Stomach (tissue), 4 donors: ENCODE measurements at regions not wholly inside any gene's neighbourhood (a gene's known extent, or its start where the extent isn't known, plus 50 kb on each side); places are given as distances from the start of the nearest gene placed in this dataset.

Experiments used
- CTCF ChIP-seq, 7 experiments: fragments of 450-650 bp in 4 of 7; fragments of 200-600 bp in 3 of 7; sonication (generic) in 3 of 7; IDR thresholded peaks; one replicate each; pipeline ENCODE4 v1.5.1; 2016 to 2019; ENCODE audit warnings: antibody characterized with exemption in 7 of 7, control low read depth in 2 of 7, mild to moderate bottlenecking in 1 of 7
- EP300 ChIP-seq: sonication (generic); formaldehyde crosslinking; IDR thresholded peaks from one replicate; pipeline ENCODE4 v1.6.1; 2017; ENCODE audit warnings: antibody characterized with exemption

- TF ChIP-seq CTCF (IDR thresholded peaks at IDR 0.05) (no peak), EP300 (no peak)
These were observed 76.2 kb upstream of the TP53I11 start for GRCh38 chr11:45026835-45027234.
